ENCODE measurements at regions not wholly inside any gene's neighbourhood (a gene's known extent, or its start where the extent isn't known, plus 50 kb on each side); places are given as distances from the start of the nearest gene placed in this dataset.

DNA sequence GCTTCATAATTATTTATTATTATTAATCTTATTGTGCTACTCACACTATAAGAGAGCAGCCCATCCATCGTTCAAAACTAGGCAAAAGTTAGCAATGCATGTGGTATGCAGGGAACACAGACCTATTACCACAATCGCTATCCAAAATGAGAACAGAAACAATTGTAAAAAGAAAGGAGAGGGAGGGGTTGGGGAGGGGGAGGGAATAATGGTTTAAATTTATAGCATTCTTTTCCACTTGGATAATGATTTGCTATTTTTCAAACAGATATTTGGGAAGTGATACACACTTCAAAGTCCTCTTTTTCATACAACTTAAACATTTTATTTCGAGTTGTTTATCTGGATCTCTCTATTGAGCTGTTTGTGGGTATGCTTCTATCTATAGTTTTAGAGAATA, 248.6 kb upstream of the SOX5 start:
- no peaks in the 10 kb centered on the region for H3K36me3 ChIP-seq (ENCODE audit: control insufficient read depth in 2 of 2, insufficient read depth in 2 of 2, low read length in 2 of 2)
- H3K4me1 ChIP-seq (ENCODE audit: control insufficient read depth, insufficient read depth, low read length) = no peaks in the 10 kb centered on the region
- H3K9me3 ChIP-seq (ENCODE audit: control insufficient read depth in 2 of 2, low read length in 2 of 2) = no peaks in the 10 kb centered on the region
- no peak overlapping the region for H3K9ac ChIP-seq (ENCODE audit: low read length in 2 of 2)
- H3K27me3 ChIP-seq (ENCODE audit: control insufficient read depth in 1 of 2, insufficient read depth in 2 of 2, low read length in 2 of 2) = no peaks in the 10 kb centered on the region
- no peak overlapping the region for H3K4me3 ChIP-seq (ENCODE audit: low read length in 2 of 2)
- H3K27ac ChIP-seq (ENCODE audit: low read length) = no peak overlapping the region

DNA sequence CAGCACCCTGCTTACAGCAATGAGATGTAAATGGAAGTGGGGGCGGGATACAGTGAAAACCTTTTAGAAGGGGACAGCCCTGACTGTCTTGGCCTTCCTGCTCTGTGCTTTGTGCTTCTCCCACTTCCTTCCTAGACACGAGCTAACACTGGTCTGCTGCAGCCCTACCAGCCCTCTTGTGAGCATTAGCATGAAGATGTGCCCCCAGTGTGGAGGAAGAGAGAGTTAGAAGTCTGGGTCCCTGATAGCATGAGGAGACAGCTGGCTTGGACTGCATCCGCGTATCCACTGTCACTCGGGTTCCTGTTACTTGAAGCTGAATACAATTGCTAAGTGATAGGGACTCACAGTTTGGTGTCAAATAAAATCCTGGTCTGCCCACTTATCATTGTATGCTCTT, 248.1 kb upstream of the SOX5 start:
- Histone ChIP-seq H3K4me1 (ENCODE audit: control insufficient read depth, insufficient read depth, low read length) (no peaks in the 10 kb centered on the region), H3K27ac (ENCODE audit: low read length) (no peak overlapping the region)

DNA sequence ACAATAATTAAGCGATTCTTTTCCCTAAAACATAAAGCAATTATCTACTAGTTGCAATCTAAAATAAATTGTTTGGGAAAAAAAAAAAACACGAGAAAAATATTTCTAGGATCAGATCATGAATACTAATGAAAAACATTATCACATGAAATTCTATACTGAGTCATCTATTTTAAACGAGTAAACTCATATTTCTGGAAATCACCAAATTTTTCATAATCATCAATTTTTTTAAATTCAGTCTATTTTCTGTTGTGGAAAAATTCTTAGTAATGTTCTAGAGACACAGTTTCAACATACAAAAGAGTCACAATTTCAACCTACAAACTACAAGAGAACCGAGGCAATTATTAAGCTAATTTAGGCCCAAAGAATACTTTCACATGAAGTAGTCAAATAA, 245.6 kb upstream of the SOX5 start:
- H3K27ac ChIP-seq (ENCODE audit: low read length) = no peak overlapping the region
- no peak overlapping the region for H3K4me3 ChIP-seq (ENCODE audit: low read length in 2 of 2)
- no peaks in the 10 kb centered on the region for H3K36me3 ChIP-seq (ENCODE audit: control insufficient read depth in 2 of 2, insufficient read depth in 2 of 2, low read length in 2 of 2)
- no peaks in the 10 kb centered on the region for H3K27me3 ChIP-seq (ENCODE audit: control insufficient read depth in 1 of 2, insufficient read depth in 2 of 2, low read length in 2 of 2)
- no peak overlapping the region for H3K9ac ChIP-seq (ENCODE audit: low read length in 2 of 2)
- no peaks in the 10 kb centered on the region for H3K9me3 ChIP-seq (ENCODE audit: control insufficient read depth in 2 of 2, low read length in 2 of 2)
- no peaks in the 10 kb centered on the region for H3K4me1 ChIP-seq (ENCODE audit: control insufficient read depth, insufficient read depth, low read length)

More for the DNA sequence above, 248.1 kb upstream of the SOX5 start:
- H3K27me3 ChIP-seq (ENCODE audit: control insufficient read depth in 1 of 2, insufficient read depth in 2 of 2, low read length in 2 of 2) = no peaks in the 10 kb centered on the region
- H3K9ac ChIP-seq (ENCODE audit: low read length in 2 of 2) = no peak overlapping the region
- H3K4me3 ChIP-seq (ENCODE audit: low read length in 2 of 2) = no peak overlapping the region
- no peaks in the 10 kb centered on the region for H3K36me3 ChIP-seq (ENCODE audit: control insufficient read depth in 2 of 2, insufficient read depth in 2 of 2, low read length in 2 of 2)
- no peaks in the 10 kb centered on the region for H3K9me3 ChIP-seq (ENCODE audit: control insufficient read depth in 2 of 2, low read length in 2 of 2)

DNA sequence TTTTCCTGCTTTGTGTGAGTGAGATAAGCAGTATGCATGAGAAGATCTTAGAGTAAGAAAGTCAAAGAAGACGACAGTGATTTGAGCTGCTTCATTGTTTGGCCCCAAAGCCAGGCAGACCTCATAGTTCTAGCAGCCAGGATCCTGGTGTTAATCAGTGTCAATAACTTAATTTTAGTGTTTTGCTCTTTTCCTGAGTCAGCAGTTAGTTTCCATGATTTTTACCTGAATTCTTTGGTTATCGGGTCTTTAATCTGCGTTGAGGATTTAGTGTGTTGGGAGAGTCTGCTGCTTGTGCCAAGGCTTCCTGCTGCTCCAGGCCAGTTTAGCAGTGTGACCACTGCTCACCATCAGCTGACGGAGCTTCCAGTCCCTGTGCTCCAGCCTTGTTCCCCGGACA, 241.6 kb upstream of the SOX5 start:
- Histone ChIP-seq H3K27me3 (ENCODE audit: control insufficient read depth in 1 of 2, insufficient read depth in 2 of 2, low read length in 2 of 2) (no peaks in the 10 kb centered on the region), H3K36me3 (ENCODE audit: control insufficient read depth in 2 of 2, insufficient read depth in 2 of 2, low read length in 2 of 2) (no peaks in the 10 kb centered on the region), H3K4me3 (ENCODE audit: low read length in 2 of 2) (no peak overlapping the region), H3K4me1 (ENCODE audit: control insufficient read depth, insufficient read depth, low read length) (no peaks in the 10 kb centered on the region), H3K9ac (ENCODE audit: low read length in 2 of 2) (no peak overlapping the region), H3K9me3 (ENCODE audit: control insufficient read depth in 2 of 2, low read length in 2 of 2) (no peaks in the 10 kb centered on the region), H3K27ac (ENCODE audit: low read length) (no peak overlapping the region)

DNA sequence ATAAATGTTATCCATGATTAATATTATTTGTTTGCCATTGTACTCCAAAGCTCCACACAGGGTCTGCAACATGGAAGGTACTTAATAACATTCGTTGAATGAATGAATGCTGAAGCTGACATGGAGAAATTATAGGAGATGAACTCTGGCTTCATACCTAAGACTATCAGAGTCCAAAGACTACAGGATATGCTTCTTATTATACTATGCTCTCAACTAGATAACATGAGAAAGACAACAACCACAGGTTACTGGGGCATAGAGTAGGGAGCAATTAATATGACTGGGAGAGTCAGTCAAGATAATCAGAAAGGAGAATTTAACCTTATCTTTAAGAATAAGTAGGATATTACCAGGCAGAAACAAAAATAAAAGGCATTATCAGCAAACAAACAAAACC, 236.3 kb upstream of the SOX5 start:
- H3K36me3 ChIP-seq (ENCODE audit: control insufficient read depth in 2 of 2, insufficient read depth in 2 of 2, low read length in 2 of 2) = no peaks in the 10 kb centered on the region
- H3K4me3 ChIP-seq (ENCODE audit: low read length in 2 of 2) = no peak overlapping the region

DNA sequence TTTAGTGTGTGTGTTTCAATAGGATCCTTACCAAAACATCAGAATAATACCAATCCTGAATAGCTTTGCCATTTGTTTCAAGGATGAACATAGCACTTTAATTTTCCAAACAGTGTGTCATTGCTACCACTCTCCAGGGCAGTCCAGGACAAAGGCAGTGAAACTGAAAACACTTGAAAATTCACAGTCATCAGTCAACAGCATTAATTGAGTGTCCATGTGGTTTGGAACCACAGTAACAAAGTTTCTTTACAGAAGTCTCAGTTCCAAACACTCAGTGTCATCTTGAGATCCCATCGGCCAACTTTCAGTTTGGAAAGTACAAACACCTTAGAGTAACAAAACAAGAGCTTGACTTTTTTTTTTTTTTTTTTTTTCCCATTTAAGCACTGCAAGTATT, 228.4 kb upstream of the SOX5 start:
- H3K27ac ChIP-seq (ENCODE audit: low read length) = no peak overlapping the region
- H3K9ac ChIP-seq (ENCODE audit: low read length in 2 of 2) = no peak overlapping the region
- H3K4me1 ChIP-seq (ENCODE audit: control insufficient read depth, insufficient read depth, low read length) = no peaks in the 10 kb centered on the region

More for the DNA sequence above, 236.3 kb upstream of the SOX5 start:
- no peak overlapping the region for H3K27ac ChIP-seq (ENCODE audit: low read length)
- no peaks in the 10 kb centered on the region for H3K27me3 ChIP-seq (ENCODE audit: control insufficient read depth in 1 of 2, insufficient read depth in 2 of 2, low read length in 2 of 2)
- no peaks in the 10 kb centered on the region for H3K4me1 ChIP-seq (ENCODE audit: control insufficient read depth, insufficient read depth, low read length)
- H3K9me3 ChIP-seq (ENCODE audit: control insufficient read depth in 2 of 2, low read length in 2 of 2) = no peaks in the 10 kb centered on the region
- H3K9ac ChIP-seq (ENCODE audit: low read length in 2 of 2) = no peak overlapping the region

DNA sequence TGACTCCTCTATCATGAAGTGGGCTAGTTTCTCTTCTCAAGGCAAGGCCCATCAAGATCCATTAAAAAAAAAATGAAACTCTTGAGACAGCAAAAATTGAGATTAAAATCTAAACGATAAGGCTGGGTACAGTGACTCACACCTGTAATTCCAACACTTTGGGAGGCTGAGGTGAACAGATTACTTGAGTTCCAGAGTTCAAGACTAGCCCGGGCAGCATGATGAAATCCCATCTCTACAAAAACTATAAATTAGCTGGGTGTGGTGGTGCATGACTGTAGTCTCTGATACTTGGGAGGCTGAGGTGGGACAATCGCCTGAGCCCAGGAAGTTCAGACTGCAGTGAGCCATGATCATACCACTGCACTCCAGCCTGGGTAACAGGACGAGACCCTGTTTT, 226.5 kb upstream of the SOX5 start:
- no peak overlapping the region for H3K27ac ChIP-seq (ENCODE audit: low read length)
- H3K9me3 ChIP-seq (ENCODE audit: control insufficient read depth in 2 of 2, low read length in 2 of 2) = no peaks in the 10 kb centered on the region

More for the DNA sequence above, 228.4 kb upstream of the SOX5 start:
- H3K4me3 ChIP-seq (ENCODE audit: low read length in 2 of 2) = no peak overlapping the region
- no peaks in the 10 kb centered on the region for H3K9me3 ChIP-seq (ENCODE audit: control insufficient read depth in 2 of 2, low read length in 2 of 2)
- H3K27me3 ChIP-seq (ENCODE audit: control insufficient read depth in 1 of 2, insufficient read depth in 2 of 2, low read length in 2 of 2) = no peaks in the 10 kb centered on the region
- no peaks in the 10 kb centered on the region for H3K36me3 ChIP-seq (ENCODE audit: control insufficient read depth in 2 of 2, insufficient read depth in 2 of 2, low read length in 2 of 2)

DNA sequence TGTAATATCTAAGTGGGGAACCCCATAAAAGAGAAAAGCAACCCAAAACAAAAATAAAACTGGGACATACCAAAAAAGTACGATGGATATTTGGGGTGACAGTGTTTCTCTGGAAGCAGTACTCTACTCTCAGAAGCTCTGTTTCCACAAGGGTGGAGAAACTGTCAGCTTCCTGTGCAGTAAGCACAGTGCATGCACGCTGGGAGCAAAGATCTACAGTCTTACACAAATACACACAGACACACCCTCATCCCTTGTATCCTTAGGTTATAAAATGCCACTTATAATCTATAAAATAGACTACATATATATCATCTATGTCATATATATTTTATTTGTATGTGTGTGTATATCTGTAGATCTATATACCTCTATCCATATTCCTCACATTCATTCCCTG, 225.8 kb upstream of the SOX5 start:
- H3K27me3 ChIP-seq (ENCODE audit: control insufficient read depth in 1 of 2, insufficient read depth in 2 of 2, low read length in 2 of 2) = no peaks in the 10 kb centered on the region
- H3K4me1 ChIP-seq (ENCODE audit: control insufficient read depth, insufficient read depth, low read length) = no peaks in the 10 kb centered on the region
- no peaks in the 10 kb centered on the region for H3K36me3 ChIP-seq (ENCODE audit: control insufficient read depth in 2 of 2, insufficient read depth in 2 of 2, low read length in 2 of 2)
- H3K27ac ChIP-seq (ENCODE audit: low read length) = no peak overlapping the region
- no peaks in the 10 kb centered on the region for H3K9me3 ChIP-seq (ENCODE audit: control insufficient read depth in 2 of 2, low read length in 2 of 2)
- no peak overlapping the region for H3K4me3 ChIP-seq (ENCODE audit: low read length in 2 of 2)
- H3K9ac ChIP-seq (ENCODE audit: low read length in 2 of 2) = no peak overlapping the region

More for the DNA sequence above, 226.5 kb upstream of the SOX5 start:
- no peaks in the 10 kb centered on the region for H3K27me3 ChIP-seq (ENCODE audit: control insufficient read depth in 1 of 2, insufficient read depth in 2 of 2, low read length in 2 of 2)
- H3K9ac ChIP-seq (ENCODE audit: low read length in 2 of 2) = no peak overlapping the region
- H3K36me3 ChIP-seq (ENCODE audit: control insufficient read depth in 2 of 2, insufficient read depth in 2 of 2, low read length in 2 of 2) = no peaks in the 10 kb centered on the region
- no peaks in the 10 kb centered on the region for H3K4me1 ChIP-seq (ENCODE audit: control insufficient read depth, insufficient read depth, low read length)
- no peak overlapping the region for H3K4me3 ChIP-seq (ENCODE audit: low read length in 2 of 2)

DNA sequence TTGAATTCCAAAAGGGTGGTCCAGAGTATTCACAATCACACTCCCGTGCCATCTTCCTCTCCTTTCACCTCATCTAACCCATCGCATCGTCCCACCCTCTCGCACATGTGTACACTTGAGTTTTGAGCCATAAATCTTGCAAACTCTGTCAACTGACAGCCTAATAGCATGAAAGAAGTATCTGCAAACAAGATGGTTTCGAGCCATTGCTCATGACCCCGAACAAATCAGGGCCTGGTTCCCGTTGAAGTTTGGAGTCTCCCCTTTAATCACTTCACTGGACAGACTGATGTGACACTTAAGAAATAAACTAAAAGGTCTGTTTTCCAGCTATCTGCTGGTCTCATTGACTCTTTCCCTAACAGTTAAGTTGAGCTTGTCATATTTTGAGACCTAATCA, 223.6 kb upstream of the SOX5 start:
- no peaks in the 10 kb centered on the region for H3K36me3 ChIP-seq (ENCODE audit: control insufficient read depth in 2 of 2, insufficient read depth in 2 of 2, low read length in 2 of 2)
- H3K9me3 ChIP-seq (ENCODE audit: control insufficient read depth in 2 of 2, low read length in 2 of 2) = no peaks in the 10 kb centered on the region
- H3K27ac ChIP-seq (ENCODE audit: low read length) = no peak overlapping the region
- H3K9ac ChIP-seq (ENCODE audit: low read length in 2 of 2) = no peak overlapping the region
- H3K4me1 ChIP-seq (ENCODE audit: control insufficient read depth, insufficient read depth, low read length) = no peaks in the 10 kb centered on the region
- no peaks in the 10 kb centered on the region for H3K27me3 ChIP-seq (ENCODE audit: control insufficient read depth in 1 of 2, insufficient read depth in 2 of 2, low read length in 2 of 2)
- no peak overlapping the region for H3K4me3 ChIP-seq (ENCODE audit: low read length in 2 of 2)

DNA sequence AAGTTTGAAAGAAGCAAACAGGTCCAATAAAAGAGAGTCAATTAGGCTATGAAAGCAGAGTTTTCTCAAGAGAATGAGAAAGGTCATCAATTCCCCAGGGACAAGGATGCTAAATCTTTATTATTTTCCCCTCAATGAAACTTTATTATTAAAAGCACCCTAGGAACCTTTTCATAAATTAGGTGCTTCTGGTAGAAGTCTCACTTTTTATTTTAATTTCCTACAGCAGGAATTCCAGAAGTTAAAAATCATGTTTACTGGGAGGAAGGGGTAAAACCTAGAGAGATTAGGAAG, 223.2 kb upstream of the SOX5 start:
- no peaks in the 10 kb centered on the region for H3K27me3 ChIP-seq (ENCODE audit: control insufficient read depth in 1 of 2, insufficient read depth in 2 of 2, low read length in 2 of 2)
- no peak overlapping the region for H3K27ac ChIP-seq (ENCODE audit: low read length)
- no peaks in the 10 kb centered on the region for H3K36me3 ChIP-seq (ENCODE audit: control insufficient read depth in 2 of 2, insufficient read depth in 2 of 2, low read length in 2 of 2)
- no peaks in the 10 kb centered on the region for H3K4me1 ChIP-seq (ENCODE audit: control insufficient read depth, insufficient read depth, low read length)
- no peak overlapping the region for H3K9ac ChIP-seq (ENCODE audit: low read length in 2 of 2)
- no peaks in the 10 kb centered on the region for H3K9me3 ChIP-seq (ENCODE audit: control insufficient read depth in 2 of 2, low read length in 2 of 2)
- no peak overlapping the region for H3K4me3 ChIP-seq (ENCODE audit: low read length in 2 of 2)

DNA sequence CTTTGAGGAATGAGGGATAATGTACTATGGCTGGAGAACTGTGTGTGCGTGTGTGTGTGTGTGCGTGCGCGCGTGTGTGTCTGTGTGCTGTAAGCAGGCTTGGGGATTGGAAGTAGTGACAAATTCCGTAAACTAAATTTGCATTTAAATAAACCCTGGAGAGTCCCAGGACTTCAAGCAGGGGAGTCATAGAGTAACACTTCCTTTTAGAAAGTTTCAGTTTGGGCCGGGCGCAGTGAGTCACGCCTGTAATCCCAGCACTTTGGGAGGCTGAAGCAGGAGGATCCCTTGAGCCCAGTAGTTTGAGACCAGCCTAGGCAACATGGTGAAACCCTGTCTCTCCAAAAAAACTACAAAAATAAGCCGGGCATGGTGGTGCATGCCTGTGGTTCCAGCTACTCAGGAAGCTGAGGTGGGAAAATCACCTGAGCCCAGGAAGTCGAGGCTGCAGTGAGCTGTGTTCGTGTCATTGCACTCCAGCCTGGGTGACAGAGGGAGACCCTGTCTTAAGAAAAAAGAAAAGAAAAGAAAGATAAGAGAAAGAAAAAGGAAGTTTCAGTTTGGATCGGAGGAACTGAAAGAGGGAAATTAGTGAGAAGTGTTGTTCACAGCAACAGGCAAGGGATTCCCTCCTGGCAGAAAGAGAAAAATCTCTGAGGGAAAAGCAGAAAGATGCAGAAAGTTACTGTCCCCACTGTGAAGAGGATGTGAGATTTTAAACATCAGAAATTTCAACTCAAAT, 222.7 kb upstream of the SOX5 start:
- Histone ChIP-seq H3K9me3 (ENCODE audit: control insufficient read depth in 2 of 2, low read length in 2 of 2) (no peaks in the 10 kb centered on the region), H3K27me3 (ENCODE audit: control insufficient read depth in 1 of 2, insufficient read depth in 2 of 2, low read length in 2 of 2) (no peaks in the 10 kb centered on the region), H3K4me1 (ENCODE audit: control insufficient read depth, insufficient read depth, low read length) (no peaks in the 10 kb centered on the region), H3K27ac (ENCODE audit: low read length) (no peak overlapping the region), H3K9ac (ENCODE audit: low read length in 2 of 2) (no peak overlapping the region), H3K36me3 (ENCODE audit: control insufficient read depth in 2 of 2, insufficient read depth in 2 of 2, low read length in 2 of 2) (no peaks in the 10 kb centered on the region), H3K4me3 (ENCODE audit: low read length in 2 of 2) (no peak overlapping the region)
